NCI-H2196 treated with DMSO at 0.1 percent for 48 hours (cell line): ENCODE measurements at regions not wholly inside any gene's neighbourhood (a gene's known extent, or its start where the extent isn't known, plus 50 kb on each side); places are given as distances from the start of the nearest gene placed in this dataset.

ENCODE experiments used
- DNase-seq: peaks from one replicate; lab custom pipeline; 2025; ENCODE audit not compliant: unreplicated experiment; lab: John Stamatoyannopoulos, UW

- peak; percentile 9 for DNase-seq
These were observed 50.4 kb upstream of the CTIF start for GRCh38 chr18:48488388-48488850.

- DNase-seq: no peak
These were observed 52.1 kb upstream of the CTIF start for GRCh38 chr18:48486754-48487153.

- no peak for DNase-seq
These were observed 52.9 kb upstream of the CTIF start for GRCh38 chr18:48485828-48486405.

DNA sequence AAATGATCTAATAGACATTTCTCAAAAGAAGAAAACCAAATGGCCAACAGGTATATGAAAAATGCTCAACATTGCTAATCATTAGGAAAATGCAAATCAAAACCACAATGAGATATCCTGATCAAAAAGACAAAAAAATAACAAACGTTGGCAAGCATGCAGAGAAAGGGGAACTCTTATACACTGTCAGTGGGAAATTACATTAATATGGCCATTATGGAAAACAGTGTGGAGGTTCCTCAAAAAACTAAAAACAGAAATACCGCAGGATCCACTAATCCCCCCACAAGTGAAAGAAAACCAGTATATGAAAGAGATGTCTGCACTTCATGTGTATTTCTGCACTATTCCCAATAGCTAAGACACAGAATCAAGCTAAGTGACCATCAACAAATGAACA lies 57.7 kb upstream of the CTIF start:
- DNase-seq: no peak

DNA sequence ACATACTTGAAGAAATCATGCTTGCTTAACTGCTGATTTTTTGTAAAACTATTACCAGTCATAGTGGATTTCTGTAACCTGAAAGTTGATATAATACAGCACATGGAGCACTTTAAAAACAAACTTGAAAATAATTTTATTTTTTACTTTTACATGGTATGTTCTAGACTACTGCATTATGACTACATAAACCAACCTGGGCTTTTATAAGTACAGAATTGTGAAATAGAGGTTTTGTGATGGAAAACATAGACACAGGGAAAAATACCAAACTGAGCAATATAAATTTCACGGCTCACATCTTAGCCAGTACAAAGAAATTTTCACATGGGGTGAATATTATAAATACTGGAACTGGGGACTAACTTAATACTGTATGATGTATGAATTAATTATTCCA lies 59.3 kb upstream of the CTIF start:
- DNase-seq: no peak

- no peak for DNase-seq
These were observed 61.5 kb upstream of the CTIF start for GRCh38 chr18:48477348-48477747.

DNA sequence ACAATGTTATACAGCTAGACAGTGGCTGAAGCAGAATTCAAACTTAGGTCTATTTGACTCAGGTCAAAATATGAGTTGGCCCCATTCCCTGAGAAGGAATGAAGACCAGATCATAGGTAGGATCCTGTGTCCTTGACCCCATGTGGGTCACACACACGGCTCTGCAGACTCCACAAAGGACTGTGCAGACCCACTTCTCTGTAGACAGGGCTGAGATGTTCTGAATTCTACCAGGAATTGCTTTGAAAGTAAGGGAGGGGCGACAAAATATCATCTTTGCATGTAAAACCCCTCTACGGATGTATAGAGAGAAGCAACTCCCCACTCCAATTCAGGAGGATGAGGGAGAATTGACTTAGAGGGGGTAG lies 62.3 kb upstream of the CTIF start:
- no peak for DNase-seq

GRCh38 chr18:48475635-48476549 lies 62.9 kb upstream of the CTIF start:
- peak; percentile 74 for DNase-seq

DNA sequence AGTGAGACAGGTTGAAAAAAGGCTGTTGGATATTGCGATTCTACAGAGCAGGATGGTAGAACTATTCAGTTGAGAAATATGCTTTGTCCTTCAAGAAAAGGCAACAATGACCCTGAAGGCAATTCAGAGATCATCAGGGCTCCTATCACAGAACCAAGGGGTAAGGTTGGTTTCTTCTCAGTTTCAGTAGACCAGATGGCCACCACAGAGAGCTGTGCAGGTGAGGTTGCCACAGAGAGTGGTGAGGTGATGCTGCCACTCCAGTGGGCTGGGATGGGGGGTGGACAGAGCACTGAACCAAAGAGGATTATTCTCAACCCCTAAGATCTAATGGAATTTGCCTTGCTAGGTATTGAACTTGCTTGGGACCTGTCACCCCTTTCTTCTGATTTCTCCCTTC lies 64.6 kb upstream of the ZBTB7C start:
- no peak for DNase-seq

DNA sequence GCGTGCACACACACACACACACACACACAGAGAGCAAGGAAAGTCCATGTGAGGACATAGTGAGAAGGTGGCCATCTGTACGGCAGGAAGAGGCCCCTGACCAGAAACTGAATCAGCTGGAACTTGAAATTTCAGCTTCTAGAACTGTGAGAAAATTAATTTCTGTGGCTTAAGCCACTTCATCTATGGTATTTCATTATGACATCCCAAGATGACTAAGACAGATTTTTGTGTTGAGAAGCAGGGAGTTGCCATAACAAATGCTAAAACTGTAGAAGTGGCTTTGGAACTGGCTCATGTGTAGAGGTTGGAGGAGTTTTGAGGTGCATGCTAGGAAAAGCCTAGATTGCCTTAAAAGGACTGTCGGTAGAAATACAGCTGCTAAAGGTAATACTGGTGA lies 63.4 kb upstream of the ZBTB7C start:
- DNase-seq: no peak

DNA sequence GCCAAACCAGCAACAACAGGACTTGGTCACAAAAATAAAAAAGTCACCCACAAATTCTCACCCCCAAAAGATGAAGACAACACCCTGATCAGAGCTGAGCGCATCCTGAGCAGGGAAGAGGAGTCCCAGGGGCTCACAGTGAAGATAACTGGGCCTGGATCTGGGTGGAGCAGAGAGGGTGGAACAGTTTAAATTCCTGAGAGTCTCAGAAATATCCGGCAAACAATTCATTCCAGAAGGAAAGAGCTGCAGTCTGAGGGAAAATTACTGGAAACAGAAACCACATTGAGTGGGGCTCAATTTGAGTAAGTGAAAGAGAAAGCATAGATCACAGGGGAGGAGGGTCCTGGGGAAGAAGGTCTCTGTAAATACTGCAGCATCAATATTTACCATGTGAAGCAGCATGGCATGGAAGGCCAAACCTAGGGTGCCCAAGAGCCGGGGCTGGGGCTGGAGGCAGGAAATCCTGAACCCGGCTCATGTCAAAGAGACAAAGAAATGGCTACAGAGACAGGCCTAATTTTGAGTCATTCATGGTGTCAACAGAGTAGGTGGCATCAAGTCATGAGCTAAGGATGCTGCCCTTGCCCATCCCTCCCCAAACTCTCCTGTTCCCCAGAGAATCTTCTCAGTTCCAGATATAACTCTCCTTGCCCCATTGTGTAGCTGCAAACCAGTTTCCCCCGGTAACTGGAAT lies 61.4 kb upstream of the ZBTB7C start:
- DNase-seq: no peak

DNA sequence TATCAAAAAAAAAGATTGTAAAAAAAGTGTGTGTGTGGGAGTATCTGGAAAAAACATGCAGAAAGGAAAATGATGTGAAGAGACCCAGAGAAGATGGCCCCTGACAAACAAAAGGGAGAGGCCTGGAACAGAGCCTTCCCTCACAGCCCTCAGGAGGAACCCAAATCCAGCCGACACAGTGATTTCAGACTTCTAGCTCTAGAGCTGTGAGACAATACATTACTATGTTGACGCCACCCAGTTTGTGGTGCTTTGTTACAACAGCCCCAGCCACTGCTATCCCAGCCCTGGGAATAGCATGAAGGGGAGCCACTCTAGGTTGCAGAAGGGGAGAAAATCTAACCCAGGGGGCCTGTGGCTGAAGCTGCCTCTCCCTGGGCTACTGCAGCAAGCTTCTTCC lies 59.0 kb upstream of the ZBTB7C start:
- no peak for DNase-seq

DNA sequence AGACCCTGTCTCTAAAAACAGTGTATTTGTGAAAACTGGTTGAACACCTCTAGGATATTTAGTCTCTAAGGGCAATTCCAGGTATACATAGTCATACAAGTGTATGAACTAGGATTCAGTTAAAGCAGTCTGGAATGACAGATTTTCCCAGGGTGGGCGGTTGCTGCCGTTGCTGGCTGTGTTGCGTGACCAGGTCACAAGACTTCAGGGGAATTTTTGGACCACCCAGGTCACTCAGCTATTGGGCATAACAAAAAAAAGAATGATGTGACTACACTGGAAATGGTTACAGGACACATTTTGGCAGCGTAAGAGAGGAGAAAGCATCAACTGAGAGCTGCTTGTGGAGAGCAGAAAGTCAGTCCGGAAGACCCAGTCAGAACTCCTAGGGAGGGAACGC lies 58.0 kb upstream of the ZBTB7C start:
- DNase-seq: no peak

GRCh38 chr18:48462510-48462909 lies 53.3 kb upstream of the ZBTB7C start:
- no peak for DNase-seq

GRCh38 chr18:48460929-48461583 lies 51.9 kb upstream of the ZBTB7C start:
- DNase-seq: no peak

DNA sequence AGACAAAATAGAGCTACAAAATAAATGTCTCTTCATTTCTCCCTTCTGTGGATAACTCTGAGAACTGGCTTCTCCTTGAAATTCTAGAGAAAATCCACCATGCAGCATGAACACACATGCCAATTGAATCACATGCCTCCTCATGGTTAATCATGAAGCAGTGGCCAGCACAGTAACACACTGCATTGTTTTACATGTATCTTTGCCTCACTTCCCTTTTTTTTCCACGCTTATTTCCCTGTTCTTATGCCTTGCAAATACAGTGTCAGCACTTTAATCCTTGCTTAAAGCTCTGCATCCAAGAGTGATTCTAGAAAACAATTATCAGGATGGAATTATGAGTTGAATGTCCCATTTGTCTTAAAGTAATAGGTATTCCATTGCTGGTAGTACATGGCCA lies 50.3 kb upstream of the ZBTB7C start:
- DNase-seq: no peak

GRCh38 chr18:48459016-48459415 lies 49.8 kb upstream of the ZBTB7C start:
- no peak for DNase-seq
